UCSD-AML1 (cell line): ENCODE measurements at regions not wholly inside any gene's neighbourhood (a gene's known extent, or its start where the extent isn't known, plus 50 kb on each side); places are given as distances from the start of the nearest gene placed in this dataset.
A peak's percentile ranks its signal among the peaks of the same experiment; 100 is the strongest.

Experiments used
- DNase-seq: peaks from one replicate; lab custom pipeline; 2025; ENCODE audit not compliant: unreplicated experiment; lab: John Stamatoyannopoulos, UW

DNA sequence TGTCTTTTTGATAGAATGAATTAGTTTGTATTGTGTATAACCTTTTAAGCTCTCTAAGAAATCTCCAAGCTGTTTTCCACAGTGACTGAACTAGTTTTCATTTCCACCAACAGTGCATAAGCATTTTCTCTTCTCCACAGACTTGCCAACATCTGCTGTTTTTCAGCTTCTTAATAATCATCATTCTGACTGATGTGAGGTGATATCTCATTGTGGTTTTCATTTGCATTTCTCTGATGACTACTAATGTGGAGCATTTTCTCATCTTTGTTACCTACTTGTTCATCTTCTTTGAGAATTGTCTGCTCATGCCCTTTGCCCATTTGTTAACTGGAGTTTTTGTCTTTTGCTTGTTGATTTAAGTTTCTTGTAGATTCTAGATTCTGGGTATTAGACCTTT is 777.5 kb downstream of the OTOL1 start:
- DNase-seq = no peak

DNA sequence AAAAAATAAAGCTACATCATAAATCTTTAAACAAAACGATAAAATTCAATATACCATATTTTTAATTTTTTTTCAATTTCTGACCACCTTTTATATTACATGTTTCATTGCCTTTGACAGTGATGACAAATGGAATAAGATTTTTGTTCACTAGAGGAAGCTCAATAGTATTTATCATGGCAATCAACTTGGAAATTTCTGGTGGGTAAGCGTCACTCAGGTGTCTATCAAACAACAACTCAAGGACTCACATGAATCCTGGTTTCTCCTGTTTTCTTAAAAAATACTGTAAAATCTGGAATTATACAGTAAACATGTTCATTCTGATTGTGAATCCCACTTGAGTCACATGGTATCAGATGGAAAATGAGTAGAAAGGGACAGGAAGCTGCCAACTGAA is 782.2 kb downstream of the OTOL1 start:
- DNase-seq = no peak

DNA sequence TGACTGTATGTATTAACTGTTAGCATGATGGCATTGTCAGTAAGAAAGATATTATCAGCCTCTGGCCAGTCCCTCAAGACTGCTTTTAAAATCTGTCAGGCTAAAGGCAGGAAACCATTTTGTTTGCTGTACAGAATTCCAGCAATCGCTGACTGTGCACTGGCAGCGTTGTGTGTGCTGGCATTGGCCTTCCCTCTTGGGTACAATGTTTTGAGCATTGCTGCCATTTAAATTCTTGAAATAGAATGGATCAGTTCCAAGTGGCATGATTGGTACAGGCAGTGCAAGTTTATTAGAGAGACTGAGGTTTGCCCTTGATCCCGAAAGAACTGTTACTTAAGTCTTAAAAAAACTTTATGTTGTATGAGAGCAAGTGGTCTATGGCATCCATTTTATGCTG is 788.7 kb downstream of the OTOL1 start:
- DNase-seq = no peak

DNA sequence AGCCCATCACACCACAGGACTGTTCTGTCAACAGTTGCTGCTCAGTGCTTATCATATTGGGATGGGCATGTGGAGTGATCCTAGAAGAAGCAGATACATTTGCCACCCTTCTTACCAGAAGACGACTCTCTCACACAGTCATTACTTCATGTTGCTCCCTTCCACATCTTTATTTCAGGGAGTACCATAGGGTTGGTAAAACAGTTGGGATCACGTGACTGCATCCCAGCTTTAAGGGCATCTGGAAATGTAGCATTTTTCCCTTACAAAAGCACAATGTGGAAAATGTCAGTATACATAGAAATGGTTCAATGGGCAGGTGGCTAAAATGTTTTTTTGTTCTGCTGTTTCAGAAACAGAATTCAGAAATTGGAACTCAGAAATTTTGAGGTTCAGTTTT is 791.0 kb downstream of the OTOL1 start:
- DNase-seq = no peak

DNA sequence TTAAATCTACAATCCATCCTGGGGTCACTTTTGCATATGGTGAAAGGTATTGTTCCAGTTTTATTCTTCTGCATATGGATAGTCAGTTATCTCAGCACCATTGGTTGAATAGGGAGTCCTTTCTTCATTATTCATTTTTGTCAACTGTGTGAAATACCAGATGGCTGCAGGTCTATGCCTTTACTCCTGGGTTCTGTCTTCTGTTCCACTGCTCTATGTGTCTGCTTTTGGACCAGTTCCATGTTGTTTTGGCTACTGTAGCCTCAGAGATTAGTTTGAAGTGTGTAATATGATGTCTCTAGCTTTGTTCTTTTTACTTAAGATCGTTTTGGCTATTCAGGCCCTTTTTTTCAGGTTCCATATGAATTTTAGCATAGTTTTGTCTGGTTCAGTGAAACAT is 795.8 kb downstream of the OTOL1 start:
- DNase-seq = no peak

DNA sequence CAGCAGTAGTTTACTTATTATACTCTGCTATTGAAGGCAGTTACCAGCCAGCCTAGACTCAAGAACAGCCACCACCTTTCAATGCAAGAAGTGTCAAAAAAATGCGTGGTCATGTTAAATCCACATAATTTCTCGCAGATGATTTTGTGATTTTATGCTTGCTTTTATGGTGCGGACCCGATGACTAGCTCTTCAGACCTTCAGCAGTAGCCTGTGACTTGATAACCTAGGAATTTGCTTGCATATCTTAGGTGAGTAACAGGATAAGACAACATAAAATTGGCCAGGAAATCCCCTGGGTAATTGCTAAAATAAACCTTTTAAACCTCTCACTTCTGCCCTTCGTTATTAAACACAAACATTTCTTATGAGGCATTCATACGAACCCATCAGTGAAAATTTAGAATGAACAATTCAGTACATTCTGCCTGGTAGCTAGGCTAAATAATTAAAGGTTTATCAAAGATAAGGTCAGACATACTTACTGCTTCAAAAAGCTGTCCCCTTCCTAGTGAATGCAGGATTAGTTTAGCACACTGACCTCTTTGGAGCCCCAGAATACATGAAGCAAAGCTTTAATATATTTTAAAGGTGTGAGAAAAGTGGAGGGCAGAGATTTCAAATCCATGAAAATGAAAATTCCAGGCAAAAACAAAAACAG is 798.8 kb downstream of the OTOL1 start:
- DNase-seq = no peak

DNA sequence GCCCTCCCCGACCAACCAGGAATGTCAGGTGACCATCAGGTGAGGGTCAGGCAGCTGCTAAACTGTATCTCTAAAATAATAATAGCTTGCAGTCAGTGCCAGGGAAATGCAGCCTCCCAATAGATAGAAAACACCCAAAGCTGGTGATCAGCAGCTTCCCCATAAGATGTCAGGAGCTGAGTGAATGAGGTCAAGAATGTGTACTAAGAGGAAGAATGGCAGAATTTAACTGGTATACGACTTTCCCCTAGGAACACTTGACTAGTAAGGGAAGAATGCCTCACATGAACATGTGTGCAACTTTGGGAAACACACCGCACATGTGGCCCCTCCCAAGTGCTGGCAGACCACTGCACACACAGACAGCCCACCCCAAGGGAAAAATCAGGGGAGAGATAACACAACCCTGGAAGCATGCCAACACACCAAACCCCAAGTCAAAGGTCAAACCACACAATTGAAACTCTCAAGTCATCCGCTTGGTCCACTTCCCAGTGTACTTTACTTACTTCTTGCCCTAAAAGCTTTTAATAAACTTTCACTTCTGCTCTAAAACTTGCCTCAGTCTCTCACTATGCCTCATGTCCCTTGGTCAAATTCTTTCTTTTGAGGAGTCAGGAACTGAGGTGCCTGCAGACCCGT is 806.5 kb downstream of the OTOL1 start:
- peak; percentile 4 for DNase-seq

DNA sequence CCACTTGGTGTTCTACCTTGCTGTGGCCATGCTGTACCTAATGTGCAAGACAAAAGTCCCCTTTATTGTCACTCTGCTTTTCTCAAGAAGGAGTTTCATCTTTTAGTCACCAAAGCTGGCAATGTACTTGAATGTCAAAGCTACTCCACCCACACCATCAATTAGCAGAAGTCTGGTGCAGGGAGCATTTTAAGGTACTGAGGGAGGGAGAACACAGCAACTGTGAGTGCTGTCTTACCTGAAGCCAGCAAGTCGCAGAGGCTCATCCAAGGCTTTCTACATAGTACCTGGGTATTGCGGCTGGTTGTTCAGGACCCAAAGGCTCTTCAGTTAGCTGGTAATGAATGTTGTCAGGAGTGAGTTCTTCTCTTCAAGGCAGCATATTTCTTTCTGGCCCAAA is 820.4 kb downstream of the OTOL1 start:
- DNase-seq = no peak

DNA sequence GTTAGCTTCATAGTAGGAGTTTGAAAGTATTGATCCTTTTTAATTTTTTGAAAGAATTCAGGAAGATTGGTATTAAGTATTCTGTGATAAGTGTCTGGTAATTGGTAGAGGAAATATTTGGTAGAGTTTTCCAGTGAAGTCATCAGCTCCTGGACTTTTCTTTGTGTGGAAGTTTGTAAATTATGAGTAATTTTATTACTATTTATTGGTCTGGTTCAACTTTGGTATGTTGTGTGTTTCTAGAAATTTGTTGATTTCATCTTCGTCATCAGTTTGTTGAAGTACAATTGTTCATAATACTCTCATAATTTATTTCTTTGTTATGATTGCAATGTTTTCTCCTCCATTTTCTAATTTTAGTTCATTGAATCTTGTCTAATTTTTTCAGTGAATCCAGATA is 832.0 kb downstream of the OTOL1 start:
- no peak for DNase-seq

DNA sequence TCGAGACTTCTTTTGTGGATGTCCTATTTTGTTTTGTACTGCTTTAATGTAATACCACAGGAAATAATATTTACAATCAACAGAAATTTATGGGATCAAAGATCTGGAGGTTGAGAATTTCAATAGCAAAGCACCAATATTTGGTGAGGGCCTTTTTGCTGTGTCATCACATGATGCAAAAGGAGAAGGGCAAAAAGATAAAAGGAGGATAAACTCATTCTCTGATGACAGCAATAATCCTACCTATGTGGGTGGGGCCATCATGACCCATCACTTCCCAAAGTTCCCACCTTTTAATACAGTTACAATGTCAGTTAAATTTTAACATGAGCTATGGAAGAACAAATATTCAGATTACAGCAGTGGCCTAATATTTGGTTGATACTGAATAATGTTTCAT is 832.9 kb downstream of the OTOL1 start:
- DNase-seq = no peak

DNA sequence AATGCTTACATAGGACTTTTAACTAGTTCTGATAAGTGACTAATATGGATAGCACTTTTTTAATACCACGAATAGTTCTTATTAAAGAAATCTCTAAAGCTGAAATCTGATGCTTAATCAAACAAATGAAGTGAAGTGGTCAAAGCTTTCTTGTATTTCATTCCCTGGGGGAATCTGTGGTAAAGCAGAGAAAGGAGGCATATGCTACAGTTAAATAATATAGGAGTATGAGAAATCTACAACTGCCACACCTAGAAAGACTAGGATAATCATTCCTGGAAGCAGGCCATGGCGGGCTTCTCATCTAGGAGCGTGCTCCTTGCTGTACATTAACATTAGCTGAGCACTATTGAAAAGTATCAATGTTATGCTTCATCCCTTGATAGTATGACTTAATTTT is 835.7 kb downstream of the OTOL1 start:
- no peak for DNase-seq

DNA sequence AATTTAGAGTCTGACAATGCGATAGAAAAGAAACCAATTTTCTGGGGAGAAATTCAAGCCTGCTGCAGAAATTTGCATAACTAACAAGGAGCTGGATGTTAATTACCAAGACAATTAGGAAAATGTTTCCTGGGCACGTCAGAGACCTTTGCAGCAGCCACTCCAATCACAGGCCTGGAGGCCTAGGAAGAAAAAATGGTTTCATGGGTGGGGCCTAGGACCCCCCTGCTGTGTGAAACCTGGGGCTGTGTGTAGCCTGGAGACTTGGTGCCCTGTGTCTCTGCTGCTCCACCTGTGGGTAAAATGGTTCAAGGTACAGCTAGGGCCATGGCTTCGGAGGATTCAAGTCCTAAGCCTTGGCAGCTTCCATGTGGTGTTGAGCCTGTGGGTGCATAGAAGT is 837.9 kb downstream of the OTOL1 start:
- DNase-seq = no peak

DNA sequence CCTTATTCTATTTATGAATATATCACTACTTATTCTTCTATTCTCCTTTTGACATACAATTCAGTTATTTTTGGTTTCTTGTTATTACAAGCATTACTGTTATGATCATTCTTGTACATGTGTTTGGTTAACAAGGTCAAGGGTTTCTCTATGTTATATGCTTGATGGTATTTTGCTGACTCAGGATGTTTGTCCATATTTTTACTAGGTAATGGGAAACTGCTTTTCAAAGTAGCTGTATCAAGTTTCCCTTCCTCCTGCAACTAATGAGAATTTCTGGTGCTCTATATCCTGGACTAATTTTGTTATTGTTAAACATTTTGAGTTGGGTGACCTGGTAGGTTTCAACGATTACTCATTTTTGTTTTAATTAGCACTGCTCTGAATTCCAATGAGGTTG is 841.0 kb downstream of the OTOL1 start:
- DNase-seq = no peak

DNA sequence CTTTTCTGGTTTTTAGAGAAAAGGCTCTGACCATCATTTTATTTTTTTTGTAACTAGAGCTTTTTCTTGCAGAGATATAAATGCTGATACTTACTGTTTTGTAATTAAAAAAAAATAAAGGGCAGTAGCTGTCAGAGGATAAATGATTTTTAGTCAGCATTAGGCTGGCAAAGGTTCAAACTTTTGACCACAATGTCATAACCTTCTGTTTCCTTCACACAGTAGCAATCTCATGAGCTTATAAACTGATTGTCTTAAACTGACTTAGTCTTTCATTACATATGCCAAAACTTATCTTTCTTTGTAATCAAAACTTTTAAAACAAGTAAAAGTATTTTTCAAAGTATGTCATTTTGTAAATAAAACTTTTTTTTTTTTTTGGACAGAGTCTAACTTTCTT is 841.9 kb downstream of the OTOL1 start:
- DNase-seq = no peak

DNA sequence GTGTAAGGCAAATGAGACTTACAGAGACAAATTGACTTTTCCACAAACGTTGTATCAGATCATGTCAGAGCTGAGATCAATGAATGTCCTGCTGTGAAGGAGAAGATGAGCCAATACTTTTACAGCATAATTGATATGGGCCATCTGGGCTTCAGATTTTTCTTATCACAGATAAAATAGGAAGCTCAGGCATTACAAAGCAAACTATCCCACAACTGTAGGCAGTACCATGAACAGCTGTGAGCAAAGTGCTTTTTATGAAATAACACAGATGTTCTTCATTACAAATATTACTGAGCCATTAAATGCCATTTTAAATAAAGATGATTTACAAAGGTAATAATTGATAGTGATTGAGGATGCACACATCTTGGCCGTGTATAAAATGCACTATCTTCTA is 852.3 kb downstream of the OTOL1 start:
- no peak for DNase-seq

DNA sequence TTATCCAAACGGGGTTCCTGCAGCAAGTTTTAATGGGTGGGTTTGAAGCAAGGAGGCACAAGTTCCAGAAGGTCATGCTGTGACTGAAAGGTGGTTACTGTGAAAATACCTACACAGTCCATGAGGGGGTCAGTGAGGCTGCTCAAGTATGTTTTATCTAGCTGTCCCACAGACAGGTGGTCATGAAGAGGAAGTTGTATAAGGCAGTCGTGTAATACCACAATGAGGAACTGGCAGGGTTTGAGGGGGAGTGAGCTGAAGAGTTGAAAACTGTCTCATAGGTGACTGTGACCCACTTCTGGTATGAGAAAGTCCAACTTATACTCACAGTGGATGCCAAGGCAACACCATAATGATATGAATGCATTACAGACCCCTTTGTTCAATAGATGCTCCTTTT is 856.8 kb downstream of the OTOL1 start:
- DNase-seq = peak; percentile 3

DNA sequence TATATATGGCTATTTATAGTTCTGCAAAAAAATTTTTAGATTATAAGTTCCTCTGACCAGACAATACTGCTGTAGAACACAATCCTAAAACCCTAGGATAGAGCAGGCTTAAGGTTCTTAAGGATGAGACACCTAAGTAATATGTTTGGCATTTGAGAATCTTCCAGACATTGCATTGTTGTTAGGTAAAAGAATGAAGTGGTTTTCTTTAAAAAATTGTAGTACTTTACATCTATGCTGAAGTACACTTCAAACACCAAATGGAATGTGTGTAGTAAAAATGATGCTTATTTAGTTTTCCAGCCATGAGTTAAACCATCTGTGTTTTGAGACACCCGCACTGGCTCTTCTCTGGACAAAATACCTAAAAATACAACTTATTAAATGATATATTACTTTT is 857.7 kb downstream of the OTOL1 start:
- no peak for DNase-seq

DNA sequence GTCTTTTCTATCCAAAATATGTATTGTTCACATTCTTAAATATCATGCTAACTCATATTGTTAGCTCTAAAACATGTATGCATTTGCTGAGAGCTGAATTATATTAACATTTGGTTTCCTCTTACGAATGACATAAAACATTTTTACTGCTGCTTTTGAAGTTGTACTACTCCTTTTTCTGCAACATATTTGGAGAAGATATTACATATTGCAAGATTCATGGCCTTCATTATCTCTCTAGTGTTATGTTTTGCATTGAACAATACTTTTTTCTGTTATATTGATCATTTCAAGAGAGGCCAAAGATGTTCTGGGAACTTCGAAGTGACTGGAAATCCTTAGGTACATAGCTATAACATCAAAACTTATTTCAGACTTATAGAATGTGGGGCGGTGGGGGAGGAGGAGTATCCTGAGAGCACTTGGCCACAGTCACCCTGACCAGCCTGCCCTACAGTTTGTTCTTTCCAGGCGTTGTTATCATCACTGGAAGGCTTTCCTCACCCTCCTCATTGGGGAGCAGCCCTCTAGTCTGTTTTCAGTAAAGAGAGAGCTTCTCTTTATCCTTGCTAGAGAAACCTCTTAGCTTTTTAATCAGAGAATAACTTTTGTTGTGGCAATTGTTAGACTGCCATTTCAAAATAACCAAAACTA is 868.6 kb downstream of the OTOL1 start:
- DNase-seq = no peak

DNA sequence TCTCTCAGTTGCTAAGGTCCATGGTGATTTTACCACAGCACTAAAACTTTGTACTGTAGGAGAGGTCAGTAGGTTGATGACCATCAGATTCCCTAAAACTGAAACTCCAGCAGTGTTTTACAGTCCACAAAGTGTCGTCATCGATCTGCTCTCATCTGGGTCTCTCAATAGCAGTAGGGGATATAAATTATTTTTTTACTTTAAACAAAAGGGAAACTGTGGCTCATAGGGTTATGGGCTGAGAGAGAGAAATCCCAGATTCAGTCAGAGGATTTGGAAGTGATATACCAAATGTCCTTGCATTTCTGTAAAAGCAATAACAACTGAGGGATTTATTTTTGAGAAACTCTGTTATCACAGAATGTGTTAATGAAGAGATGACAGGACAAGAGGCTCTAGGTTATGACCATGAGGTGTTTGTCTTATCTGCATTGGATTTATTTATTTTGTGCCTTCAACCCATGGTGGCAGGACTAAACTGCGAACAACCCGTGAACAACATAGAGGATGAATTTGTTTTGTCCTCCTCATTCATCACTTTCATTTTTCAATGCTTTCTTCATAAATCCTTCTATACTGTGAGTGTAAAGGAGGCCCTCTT is 869.7 kb downstream of the OTOL1 start:
- DNase-seq = no peak

DNA sequence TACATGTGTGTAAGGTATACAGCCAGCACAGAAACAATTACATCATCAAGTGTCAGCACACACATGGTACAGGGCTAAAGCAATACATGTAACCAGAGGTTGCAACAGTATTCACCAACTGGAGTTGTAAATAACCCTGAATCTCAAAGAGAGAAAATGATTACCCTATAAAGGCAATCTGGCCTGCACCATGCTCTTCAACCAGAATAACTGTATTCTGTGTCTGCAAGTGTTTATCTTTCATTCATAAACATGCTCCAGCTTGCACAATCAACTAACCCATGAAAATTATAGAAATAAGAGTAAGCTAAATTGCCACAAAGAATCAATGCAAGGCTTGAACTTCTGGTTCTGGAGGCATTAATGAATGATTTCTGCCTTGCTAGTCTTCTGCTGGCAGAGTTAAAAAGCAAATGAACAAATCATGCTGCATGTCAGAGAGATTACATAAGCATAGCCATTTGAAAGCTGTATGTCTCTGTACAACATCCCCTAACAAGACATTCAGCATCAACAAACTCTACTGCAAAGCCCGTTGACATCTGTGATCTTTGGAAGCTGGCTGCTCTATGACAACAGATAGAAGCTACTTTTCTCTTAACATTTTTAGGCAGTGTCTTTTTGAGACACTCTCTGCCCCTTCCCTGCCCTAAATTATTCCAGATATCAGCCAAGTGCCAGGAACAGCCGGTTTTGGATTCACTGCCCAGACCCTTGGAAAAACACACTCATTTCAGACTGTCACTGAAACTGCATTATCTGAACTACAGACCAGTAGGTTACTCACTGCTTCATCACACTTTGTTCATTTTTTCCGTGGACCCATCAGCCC is 871.0 kb downstream of the OTOL1 start:
- DNase-seq = no peak

DNA sequence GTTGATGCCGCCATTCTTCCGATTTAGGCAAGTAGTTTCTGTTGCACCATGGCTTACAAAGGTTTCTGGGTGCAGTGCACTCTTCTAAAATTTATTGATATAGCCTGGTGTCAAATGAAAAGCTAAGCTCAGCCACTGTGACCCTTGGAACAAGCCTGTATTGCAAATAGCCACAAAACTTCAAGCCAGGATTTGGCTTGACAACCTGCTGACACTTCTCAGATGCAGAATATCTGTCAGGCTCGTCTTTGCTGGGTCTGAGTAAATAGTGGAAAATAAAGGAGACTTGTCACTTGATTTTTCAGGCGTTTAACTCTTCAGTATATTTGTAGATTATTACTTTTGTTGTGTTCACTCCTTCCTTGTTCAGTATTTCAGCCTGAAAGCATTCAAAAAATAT is 871.8 kb downstream of the OTOL1 start:
- DNase-seq = no peak
